EL (cell line): ENCODE measurements at regions not wholly inside any gene's neighbourhood (a gene's known extent, or its start where the extent isn't known, plus 50 kb on each side); places are given as distances from the start of the nearest gene placed in this dataset.
"Not testable (repeated sequence)": the region's sequence is repeated elsewhere in the genome, so short reads cannot be mapped to it uniquely, and the experiment has no call there.

Experiments used
- DNase-seq: peaks from one replicate; pipeline ENCODE4 v3.0.0-alpha.2; 2016

DNA sequence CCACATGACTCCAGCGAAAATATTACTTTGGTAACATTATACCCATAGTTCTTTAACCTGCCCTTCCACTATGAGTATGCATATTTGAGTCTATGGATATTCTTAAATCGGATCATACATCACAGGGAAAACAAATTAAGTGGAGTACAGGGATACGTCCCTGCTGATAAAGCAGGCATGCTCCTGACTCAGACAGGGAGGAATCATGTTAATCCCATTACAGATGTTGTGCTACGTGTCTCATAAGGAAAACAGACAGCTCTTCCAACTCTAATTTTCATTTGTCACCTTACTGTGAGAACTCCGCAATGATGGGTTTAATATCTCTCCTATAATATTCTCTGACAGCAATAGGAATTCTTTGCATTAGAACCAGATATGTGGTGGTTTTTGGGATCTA, 469.5 kb upstream of the POM121L12 start:
- no peak for DNase-seq

DNA sequence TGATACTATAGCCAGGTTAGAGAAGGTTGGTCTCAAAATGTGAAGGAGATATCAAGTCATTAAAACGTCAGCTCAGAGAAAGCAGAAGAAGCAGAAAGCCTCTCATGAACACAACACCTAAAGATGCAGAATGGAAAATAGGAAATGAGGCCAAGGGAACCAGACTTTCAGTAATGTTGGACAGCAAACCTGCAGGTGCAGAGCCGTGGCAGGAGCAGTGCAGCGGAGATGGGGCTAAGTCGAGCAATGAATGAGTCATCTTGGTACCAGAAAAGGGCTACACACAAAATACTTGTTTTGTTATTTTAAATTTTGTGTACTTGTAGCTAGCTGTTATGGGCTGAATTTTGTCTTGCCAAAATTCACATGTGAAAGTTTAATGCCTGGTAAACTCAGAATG, 479.6 kb upstream of the POM121L12 start:
- no peak for DNase-seq

DNA sequence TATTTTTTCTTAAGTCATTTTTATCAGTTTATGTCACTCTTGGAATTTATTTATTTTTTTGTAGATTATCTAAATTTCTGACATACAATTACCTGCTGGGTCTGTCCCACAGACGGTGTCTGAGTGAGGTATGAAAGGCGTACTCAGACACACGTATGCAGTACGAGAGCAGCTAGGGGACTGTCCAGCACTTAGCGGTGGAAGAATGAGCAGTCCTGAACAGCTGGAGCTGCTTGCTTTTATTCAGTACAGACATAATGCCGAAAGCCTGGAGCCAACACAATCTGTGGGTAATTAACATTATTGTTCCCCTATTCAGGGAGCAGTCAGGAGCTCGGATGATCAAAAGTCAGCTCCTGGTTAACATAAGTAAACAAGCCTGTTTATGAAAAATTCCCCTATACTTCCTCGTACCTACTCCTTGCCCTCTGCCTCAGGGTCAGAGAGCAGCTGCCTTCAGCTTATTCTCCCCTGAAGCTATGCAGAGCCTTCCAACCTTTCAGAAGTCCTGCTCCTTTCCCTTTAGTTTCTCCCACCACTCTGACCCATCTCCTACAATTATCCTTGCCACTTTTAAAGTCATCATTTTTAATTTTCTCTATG, 488.0 kb upstream of the POM121L12 start:
- no peak for DNase-seq

DNA sequence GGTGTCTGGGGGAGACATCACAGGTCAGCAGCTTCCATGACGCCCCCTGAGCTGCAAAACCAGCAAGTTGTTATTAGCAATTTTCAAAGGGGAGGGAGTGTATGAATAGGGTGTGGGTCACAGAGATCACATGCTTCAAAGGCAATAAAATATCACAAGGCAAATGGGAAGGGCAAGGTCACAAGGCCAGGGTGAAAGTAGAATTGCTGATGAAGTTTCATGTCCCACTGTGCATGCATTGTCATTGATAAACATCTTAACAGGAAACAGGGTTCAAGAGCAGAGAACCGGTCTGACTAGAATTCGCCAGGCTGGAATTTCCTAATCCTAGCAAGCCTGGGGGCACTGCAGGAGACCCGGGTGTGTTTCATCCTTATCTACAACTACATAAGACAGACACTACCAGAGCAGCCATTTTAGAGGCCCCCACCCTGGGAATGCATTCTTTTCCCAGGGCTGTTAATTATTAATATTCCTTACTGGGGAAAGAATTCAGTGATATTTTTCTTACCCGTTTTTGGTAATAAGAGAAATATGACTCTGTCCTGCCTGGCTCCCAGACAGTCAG, 494.2 kb upstream of the POM121L12 start:
- not testable (repeated sequence) for DNase-seq

DNA sequence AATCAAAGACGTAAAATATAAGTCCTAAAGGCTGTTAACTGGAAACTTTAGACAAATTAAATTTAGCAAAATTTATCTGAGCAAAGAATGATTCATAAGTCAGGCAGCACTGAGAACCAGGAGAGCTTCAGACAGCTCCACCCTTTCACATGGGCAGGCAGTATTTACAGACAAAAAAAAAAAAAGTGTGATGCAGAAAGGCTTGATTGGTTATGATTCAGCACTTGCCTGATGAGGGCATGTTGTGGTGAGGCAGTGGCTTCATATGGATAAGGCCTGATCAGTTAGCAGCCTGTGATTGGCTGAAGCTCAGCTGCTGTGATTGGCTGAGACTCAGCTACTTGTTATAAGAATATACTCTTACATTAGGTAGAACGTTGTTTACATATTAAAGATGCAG, 495.4 kb upstream of the POM121L12 start:
- DNase-seq: no peak

DNA sequence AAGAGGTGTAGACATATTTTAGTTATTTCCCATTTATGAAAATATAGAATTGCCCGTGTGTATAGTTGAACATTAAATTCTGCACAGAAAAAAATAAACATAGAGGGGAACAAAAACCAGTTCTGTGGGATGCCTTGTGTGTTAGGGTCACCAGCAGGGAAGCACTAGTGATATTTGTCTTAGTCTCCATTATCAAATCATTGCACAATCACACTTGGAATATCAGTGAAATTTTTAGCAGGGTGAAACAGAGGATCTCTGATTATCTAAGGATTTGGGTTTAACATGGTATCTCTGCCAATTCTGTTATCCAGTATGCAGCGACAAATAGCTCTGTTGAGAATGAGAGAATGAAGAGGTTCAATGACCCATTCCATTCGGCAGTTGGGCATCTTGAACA, 496.0 kb upstream of the POM121L12 start:
- DNase-seq: no peak

DNA sequence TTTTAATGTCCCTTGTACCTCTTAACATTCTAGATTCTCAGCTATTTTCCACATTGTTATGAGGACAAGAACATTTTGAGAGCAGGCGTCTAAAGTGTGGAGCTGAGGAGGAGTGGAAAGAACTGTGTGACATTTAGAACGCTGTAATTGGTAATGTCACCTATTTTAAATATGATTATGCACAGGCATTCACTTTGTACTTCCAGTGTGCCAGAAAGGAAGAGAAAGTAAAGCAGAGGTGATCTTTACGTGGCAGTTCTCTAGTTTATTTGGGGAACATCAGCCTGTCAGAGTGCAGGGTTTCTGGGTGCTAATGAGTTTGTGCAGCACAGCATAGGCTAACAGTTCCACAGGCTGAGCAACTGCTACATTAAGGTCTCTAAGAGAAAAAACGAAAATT, 498.4 kb upstream of the POM121L12 start:
- DNase-seq: no peak

DNA sequence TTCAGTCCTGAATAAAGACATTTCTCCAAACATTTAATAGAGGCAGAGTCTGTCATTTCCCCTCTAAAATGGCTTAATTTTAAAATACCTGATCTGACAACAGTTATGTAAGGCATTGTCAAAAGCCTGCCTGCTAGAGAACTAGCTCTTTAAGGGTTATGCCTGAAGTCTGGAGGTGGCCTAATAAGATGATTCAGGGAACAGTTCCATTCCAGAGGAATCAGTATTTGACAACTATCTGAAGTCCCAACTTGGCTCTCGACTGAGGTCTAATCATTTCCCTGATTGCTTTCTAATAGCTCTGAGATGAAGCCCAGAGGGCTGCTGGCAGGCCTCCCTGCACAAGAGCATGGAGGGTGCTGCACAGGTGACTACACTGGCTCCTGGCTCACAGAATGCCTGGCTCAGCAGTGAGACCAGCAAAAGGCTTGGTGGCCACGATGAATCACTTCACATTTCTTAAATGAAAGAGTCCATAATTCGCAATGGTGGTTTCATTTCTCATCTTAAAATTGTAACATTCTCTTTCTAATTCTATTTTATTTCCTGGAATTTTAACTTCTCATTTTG, 509.6 kb upstream of the POM121L12 start:
- no peak for DNase-seq

DNA sequence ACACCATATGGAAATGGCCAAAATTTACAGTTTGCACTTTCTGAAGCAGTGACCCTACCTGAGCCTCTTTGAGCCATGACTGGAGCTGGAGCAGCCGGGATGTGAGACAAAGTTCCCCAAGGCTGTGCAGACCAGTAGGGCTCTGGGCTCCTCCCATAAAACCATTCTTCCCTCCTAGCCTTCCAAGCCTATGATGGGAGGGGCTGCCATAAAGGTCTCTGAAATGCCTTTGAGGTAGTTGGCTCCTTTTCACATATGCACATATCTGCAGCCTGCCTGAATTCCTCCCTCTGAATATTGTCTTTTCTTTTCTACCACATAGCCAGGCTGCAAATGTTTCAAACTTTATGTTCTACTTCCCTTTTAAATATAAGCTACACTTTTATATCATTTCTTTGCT, 516.6 kb upstream of the POM121L12 start:
- DNase-seq: no peak

DNA sequence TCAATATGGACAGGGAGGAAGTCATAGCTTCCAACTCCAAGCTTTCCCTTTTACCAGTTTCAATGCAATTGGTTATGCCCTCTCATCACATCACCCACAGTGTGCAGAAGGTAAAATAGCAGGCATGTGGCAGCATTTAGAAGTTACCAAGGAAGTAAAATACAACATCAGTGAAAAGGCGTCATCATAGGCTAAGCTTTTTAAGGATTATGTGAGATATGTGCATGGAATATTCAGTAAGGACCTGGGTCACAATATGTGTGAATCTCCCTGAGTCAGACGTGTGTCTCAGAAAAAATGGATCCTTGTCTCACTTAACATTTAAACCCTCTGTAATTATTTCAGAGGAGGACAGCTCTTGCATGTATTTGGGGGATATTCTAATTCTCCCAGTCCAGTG, 522.8 kb upstream of the POM121L12 start:
- no peak for DNase-seq

DNA sequence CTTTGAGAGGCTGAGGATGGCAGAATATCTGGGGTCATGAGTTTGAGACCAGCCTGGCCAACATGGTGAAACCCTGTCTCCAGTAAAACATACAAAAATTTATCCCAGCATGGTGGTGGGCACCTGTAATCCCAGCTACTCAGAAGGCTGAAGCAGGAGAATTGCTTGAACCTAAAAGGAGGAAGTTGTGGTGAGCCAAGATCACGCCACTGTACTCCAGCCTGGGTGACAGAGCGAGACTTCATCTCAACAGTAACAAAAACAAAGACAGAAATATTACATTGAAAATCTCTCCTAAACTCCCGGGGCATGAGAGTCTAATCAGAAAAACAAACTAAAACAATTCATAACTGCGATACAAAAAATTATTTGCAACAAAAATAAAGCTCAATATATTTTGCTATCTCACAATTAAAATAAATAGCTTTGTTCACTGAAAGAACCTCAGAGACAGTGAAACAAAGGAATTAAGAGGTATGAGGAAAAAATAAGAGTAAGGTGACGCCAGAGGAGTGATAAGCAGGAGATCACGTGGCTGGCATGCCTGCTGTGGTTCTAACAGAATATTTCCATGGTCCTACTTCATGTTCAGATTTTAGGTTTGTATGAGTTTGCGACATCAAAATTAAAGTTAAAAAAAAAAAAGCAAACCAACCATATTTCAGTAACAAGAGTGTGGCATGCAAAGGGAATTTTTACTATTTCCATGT, 527.7 kb upstream of the POM121L12 start:
- no peak for DNase-seq

DNA sequence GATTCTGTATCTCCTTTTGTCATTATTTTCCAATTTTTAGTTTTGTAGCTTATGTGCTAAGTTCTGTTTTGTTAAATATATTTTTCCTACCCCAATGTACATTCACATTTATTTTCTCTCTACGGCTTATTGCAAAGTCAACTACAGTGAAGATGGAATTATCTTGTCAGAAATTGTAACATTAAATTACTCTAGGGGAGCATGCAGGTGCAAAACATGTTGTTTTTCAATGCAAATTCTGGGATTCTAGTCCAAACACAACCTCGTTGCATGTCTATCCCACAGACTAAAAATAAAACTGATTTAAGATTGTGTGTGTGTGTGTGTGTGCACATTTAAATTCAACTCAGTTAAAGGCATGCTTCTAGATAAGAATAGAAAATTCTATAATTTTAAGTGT, 529.1 kb upstream of the POM121L12 start:
- no peak for DNase-seq

DNA sequence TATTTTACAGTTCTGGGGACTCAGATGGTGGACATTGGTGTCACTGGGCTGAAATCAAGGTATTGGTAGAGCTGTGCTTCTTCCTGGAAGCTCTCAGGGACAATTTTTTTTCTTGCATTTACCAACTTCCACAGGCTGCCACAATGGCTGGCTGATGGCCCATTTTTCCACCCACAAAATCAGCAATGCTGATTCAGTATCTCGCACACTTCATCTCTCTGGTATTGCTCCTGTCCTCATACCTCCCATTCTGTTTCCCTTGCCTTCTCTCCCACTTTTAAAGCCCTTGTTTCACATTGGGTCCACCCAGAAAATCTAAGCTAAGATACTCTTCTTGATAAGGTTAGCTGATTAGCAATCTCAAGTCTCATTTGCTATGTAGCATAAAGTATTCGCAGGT, 530.9 kb upstream of the POM121L12 start:
- DNase-seq: no peak

DNA sequence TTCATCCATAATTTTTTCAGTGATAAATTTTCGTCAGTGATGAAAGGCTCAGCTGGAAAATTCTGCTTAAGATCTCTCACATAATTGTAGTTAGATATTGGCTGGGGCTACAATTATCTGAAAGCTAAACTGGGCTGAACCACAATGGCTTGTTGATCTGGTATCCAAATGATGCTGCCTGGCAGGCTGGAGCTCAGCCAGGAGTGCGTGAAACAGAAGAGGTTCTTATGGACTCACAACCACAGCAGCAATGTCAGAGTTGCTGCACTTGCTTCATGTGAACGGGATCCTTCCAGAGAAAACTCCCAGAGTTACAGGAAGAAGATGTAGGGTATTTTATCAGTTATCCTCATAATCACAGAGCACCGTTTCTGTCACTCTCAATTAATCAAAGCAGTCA, 533.2 kb upstream of the POM121L12 start:
- no peak for DNase-seq

DNA sequence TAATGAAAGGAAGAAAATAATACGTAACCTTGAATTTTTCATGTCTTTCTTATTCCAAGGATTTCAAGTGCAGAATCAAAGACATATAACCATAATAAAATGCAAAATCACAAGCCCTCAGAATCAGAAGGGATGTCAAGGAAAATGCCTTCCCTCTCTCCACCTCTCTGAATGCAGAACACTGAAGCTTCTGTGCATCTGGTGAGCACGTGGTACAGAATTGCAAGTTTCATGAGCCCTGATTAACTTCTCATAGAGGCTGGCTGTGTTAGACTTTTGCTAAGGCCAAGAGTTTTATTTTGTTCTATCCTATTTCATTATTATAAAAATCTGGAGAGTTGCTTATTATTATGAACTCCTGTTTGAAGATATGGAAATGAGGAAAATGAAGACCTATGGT, 533.7 kb upstream of the POM121L12 start:
- DNase-seq: no peak

DNA sequence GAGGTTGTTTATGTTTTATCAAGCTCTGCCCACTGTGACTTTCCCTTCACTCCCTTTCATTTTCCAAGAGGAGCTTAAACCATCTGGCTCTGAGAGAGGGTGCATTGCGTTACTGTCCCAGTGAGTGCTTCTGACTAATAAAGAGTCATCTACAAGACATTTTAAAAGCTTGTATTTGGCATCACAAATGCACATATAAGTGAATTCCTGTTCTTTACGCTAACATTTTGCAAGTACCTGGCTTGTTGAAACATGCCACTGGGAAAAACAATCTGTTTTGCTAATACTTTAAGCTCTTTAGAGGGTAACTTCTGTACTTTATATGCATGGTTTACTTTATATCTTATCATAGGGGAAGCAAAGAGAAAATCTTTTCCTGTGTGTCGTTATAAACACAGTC, 534.6 kb upstream of the POM121L12 start:
- DNase-seq: no peak

DNA sequence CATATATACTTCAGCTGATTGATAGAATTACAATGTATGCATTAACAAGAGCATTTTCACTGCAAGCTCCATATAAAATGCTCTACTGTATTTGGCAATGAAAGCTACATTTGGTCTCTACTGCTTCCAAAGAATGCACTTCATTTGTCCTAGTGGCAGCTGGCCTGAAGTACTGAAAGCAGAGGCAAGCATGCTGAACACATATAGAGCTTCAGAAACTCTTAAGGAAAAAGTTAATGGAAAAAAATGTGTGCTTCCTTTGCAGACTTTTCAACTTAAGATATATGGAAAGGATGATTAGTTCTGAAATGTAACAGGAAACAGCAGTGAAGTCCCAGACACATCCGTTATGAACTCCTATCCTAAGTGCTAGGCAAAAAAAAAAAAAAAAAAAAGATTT, 537.1 kb upstream of the POM121L12 start:
- no peak for DNase-seq

DNA sequence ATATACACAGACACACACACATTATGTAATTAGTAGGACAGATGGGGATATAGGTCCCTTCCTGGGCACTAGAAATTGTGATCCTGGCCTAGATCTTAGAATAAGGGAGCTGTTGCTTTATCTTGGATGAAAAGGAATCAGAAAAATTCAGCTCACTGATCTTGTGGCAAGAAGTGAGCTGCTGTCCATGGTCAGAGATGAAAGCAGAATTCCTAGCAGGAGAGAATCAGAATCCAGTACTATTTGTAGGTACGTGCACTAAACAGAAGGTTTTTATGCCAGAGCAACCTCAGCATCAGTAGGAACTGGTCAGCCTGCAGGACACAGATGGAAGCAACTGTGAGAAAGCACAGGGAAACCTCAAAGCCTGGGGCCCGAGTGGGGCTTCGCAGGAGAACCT, 549.2 kb upstream of the POM121L12 start:
- DNase-seq: no peak

DNA sequence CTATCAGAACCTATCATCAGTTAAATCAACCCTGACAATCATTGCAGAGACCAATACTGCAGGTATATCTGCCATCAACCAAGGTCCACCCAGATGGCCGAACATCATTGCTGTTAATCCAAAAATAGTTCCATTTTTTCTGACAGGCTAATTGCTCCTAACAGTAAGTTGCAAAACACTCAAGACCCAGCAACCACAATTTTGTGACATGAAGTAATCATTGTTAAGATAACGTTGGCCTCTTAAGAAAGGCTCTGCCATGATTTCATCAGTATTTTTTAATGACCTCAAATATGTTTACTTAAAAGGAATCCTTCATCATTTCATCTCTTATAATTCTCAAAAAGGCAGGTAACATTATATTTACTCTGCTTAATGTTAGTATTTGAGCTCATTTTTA, 553.4 kb upstream of the POM121L12 start:
- DNase-seq: no peak

DNA sequence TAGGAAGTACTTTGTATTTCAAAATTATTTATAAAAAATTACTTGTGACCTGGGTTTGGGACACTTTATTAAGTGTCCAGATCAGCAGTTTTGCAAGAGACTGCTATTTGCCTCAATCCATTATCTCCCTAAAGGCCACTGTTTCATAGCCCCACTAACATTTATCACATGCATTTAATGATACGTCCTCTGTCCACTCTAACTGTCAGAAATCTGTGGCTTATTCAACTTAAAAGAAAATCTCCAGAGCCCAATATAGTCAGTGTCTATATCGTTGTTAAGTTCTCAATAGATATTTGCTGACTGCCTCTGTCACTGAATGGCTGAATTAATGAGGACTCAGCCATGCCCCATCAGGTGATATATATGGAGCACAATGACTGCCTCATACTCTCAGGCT, 553.9 kb upstream of the POM121L12 start:
- DNase-seq: no peak

DNA sequence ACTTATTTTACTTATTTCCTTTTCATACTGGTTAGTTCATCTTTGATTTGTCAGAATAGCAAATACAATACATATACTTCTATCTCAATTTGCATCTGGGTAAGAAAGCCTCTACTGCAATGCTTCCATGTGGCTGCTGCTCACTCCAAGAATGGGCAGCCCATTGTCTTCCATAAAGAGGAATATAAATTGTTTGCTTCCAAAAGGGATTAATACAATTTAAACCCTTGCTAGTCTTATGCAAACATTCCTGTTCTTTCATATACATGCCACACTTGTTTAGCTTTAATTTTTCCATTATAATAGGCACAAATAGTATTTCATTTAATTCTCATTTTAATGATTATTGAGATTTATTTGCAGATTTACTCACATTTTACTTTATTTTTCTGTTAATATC, 555.4 kb upstream of the POM121L12 start:
- DNase-seq: no peak

DNA sequence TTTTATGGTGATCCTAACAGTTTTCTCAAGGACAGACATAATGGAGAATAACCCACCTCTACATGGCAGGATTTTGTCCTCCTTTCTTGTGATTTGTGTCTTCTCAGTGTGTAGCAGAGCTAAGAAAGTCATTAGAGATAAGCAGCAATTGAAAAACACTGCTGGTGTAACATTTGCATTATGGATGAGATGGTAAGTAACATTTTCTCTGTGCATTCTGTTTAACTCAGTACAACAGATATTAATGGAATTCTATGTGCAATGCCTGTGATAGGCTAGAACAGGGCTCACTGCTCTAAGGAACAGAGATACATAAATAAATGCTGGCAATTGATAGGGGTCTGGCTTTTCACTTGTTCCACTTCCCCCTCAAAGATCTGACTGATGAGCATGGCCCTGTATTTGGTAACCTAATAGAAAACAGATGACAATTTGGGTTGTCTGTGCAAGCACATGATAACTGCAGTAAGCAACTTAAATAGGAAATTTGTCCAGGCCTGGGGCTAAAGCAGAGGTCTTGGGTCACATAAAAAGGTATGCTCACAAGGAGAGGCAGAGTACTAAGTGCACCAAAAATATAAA, 560.3 kb upstream of the POM121L12 start:
- no peak for DNase-seq

DNA sequence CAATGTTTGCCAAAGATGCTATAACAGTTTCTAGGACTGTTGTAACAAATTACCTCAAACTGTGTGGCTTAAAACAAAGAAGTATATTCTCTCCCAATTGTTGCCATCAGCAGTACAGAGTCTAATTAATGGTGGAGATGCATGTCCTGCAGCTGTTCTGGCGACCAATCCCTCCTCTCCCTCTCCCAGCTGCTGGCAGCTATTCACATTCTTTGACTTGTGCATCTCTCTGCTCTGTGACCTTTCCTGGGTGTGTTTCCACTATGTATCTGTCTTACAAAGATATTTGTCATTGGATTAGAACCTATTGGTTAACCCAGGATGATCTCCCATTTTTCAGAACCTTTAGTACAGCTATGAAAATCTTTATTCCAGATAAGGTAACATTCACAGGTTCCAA, 561.7 kb upstream of the POM121L12 start:
- no peak for DNase-seq

DNA sequence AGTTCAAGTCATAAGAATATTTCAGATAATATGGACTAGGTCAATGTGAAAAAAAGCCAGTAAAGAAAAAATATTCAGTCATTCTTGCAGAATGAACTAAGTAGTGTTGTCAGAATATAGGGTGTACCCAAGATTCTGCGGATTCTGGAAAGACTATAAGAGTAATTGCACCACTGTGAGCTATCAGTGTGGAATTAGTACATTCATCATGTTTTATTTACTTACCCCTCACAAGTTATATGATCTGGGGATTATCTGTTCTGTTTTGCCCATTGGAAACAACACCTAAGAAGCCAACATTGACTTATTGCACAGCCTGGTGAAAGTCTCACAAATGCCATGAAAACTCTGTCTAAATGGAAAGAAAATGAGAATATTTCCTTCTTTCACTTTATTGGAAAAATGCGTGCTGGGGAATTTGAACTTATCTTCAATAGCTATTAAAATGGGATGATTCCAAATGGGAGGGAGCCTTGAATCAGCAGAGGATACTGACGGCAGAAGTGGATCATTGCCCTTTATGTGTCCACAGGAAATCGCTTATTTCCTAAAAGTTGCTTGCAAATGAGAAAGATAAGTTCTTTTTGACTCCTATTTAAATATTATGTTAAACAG, 563.3 kb upstream of the POM121L12 start:
- DNase-seq: no peak
